ENCODE measurements at regions not wholly inside any gene's neighbourhood (a gene's known extent, or its start where the extent isn't known, plus 50 kb on each side); places are given as distances from the start of the nearest gene placed in this dataset.

GRCh38 chr14:39566795-39567194, 134.6 kb upstream of the FBXO33 start:
- TF ChIP-seq CTCF (IDR thresholded peaks at IDR 0.05) (no peak), POLR2A (IDR thresholded peaks at IDR 0.05) (no peak)
